ENCODE measurements at regions not wholly inside any gene's neighbourhood (a gene's known extent, or its start where the extent isn't known, plus 50 kb on each side); places are given as distances from the start of the nearest gene placed in this dataset.
"Not testable (repeated sequence)": the region's sequence is repeated elsewhere in the genome, so short reads cannot be mapped to it uniquely, and the experiment has no call there.

DNA sequence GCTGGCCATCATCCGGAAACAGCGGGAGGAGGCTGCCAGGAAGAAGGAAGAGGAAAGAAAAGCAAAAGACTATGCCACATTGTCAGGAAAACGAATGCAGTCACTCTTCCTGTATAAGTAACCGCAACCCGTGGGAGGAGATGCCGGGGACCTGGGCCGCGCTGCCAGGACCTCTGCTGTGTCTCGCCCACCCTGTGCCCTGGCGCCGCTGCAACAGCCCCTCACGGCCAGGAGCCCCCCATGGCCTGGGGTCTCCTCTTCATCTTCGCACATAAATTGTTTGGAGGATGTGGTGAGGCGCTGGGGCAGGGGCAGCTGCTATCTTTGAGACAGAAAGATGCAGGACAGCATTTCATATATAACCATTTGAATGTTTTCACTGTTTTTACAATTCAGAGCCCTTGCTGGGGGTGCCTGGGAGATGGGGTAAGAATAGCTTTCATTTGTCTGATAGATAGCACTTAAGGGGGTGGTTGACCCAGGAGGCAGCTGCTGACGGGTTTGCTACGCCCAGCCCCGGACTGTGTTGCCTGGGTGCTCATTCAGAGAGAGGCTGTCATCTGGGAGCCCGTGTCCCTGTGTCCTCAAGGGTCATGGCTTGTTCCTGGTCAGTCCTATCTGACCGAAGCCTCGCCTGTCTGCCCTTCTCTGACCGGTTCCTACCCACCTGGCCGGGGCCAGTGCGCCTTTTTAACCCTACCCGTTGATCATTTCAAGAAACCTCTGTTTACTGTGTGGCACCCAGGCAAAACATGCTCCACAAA lies 1067.7 kb upstream of the COX7C start:
- no peak for DNase-seq

DNA sequence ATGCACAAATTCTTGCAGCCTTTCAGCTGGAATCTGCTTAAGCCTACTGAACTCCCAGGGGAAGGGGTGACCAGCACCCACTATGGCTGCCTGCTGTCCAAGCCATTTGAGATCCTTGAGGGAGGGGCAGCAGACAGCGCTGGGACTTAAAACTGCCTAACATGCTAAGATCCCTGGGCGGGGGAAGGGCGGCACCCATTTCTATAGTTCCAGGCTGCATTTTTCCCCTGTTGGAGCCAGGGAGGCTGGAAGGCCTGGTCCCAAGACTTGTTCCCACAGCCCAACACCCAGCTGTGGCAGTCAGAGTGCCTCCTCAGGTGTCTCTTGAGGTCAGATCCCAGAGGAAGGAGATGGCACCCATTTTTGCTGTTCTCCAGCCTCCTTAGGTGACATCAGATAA lies 1061.3 kb upstream of the COX7C start:
- DNase-seq = no peak

- DNase-seq = no peak
Measured at GRCh38 chr5:85576666-85577065, 1041.1 kb upstream of the COX7C start.

- not testable (repeated sequence) for DNase-seq
Measured at GRCh38 chr5:85587806-85588205, 1029.9 kb upstream of the COX7C start.

GRCh38 chr5:85588268-85588667 lies 1029.5 kb upstream of the COX7C start:
- not testable (repeated sequence) for DNase-seq

- DNase-seq = no peak
Measured at GRCh38 chr5:85590764-85591163, 1027.0 kb upstream of the COX7C start.

DNA sequence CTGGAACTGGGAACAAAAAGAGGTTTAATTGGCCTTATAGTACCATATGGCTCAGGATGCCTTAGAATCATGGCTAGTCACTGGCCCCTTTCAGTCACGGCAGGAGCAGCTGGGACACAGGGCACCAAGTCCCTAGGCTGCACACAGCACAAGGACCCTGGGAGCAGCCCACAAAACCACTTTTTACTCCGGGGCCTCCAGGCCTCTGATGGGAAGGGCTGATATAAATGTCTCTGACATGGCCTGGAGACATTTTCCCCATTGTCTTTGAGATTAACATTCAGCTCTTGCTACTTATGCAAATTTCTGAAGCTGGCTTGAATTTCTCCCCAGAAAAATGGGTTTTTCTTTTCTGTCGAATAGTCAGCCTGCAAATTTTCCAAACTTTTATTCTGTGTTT lies 1026.4 kb upstream of the COX7C start:
- no peak for DNase-seq

DNA sequence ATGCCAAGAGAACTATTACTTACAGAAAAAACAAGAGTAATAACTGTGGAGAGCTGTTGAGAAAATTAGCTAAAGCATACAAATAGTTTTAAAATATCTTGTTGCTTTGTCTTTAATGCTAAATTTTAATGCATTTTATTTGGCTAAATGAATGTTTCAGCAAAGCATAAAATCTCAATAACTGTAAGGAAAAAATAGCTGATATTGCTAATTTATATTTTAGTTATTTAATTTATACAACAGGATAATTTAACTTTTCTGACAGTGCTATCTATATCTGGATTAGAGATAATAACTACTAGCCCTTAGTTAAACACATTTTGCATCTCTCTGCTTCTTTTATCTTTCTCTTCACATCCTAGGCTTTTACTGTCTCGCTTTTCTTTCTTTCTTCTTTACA lies 1014.9 kb upstream of the COX7C start:
- no peak for DNase-seq

DNA sequence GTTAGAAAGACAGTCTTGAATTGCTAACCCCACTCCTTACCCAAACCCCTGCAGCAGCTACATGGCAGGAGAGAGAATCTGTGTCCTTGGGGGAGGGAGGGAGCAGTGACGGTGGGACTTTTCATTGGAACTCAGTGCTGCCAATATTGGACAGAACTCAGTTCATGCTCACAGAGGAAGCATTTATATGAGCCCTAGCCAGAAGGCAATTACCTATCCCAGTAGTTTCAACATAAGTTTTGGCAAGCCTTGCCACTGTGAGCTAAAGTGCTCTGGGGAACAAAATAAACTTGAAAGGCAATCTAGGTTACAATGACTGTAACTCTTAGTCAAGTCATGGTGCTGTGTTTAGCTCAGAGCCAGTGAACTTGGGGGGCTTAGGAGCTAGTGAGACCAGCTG lies 1013.4 kb upstream of the COX7C start:
- no peak for DNase-seq

- DNase-seq = no peak
Measured at GRCh38 chr5:85604786-85605185, 1013.0 kb upstream of the COX7C start.

DNA sequence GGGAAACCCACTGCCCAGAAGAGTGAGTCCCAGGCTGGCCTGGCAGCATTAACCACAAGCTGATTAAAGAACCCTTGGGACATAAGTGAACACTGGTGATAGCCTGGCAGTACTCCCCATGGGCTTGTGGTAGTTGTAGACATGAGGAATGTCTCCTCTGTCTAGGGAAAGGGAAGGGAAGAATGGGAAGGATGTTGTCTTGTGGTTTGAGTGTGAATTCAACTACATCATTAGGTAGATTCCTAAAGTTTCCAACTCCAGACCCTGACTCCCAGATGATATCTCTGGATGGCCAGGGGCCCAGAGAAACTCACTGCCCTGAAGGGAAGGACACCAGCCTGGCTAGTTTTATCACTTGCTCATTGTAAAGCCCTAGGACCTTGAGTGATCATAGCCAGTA lies 1012.4 kb upstream of the COX7C start:
- DNase-seq = no peak

GRCh38 chr5:85614489-85614888 lies 1003.3 kb upstream of the COX7C start:
- DNase-seq = no peak

DNA sequence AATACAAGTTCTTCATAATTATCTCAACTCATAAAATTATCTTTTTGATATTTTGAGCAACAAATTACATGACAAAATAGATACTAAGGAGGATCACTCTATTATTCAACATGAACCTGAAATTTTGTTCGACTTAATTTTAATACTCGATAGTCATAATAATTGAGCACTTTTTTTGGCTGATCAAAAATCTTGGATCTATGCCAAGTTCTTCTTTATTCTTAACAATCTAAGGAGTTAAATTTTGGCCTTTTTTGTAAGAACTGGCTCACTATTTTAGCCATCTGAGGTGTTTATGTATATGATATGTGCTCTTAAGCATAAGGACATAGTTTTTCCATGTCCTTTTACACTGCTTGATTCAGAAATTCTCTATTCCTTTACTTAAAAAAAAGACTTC lies 996.1 kb upstream of the COX7C start:
- no peak for DNase-seq

- DNase-seq = no peak
Measured at GRCh38 chr5:85628153-85628552, 989.6 kb upstream of the COX7C start.

GRCh38 chr5:85638495-85639125 lies 979.1 kb upstream of the COX7C start:
- DNase-seq = not testable (repeated sequence)

DNA sequence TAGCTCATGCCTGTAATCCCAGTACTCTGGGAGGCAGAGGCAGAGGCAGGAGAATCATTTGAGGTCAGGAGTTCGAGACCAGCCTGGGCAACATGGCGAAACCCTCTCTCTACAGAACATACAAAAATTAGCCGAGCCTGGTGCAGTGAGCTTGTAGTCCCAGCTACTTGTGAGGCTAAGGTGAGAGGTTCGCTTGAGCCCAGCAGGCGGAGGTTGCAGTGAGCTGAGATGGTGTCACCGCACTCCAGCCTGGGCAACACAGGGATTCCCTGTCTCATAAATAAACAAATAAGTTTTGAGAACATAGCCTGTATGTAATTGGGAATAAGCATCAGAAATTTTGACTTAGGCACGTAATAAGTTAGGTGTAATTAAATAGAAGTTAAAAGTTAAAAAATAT lies 971.7 kb upstream of the COX7C start:
- DNase-seq = no peak

DNA sequence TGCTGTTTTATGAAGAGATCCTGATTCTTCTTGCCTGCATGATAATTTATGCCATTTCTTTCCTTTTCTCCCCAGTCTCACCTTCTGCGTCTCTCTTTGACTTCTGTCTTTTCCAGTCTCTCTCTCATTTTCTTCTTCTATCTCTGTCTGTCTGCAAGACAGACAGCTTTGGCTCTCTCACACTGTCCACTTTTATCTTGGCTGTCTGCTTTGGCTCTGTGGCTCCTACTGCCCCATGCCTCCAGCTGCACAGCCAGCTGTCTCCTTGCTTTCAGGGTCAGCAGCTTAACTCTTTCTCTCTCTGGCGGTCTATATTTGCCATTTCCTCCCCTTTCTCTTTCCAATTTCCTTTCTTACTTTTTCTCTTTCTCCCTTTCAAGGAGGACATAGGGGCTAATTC lies 971.1 kb upstream of the COX7C start:
- DNase-seq = no peak

DNA sequence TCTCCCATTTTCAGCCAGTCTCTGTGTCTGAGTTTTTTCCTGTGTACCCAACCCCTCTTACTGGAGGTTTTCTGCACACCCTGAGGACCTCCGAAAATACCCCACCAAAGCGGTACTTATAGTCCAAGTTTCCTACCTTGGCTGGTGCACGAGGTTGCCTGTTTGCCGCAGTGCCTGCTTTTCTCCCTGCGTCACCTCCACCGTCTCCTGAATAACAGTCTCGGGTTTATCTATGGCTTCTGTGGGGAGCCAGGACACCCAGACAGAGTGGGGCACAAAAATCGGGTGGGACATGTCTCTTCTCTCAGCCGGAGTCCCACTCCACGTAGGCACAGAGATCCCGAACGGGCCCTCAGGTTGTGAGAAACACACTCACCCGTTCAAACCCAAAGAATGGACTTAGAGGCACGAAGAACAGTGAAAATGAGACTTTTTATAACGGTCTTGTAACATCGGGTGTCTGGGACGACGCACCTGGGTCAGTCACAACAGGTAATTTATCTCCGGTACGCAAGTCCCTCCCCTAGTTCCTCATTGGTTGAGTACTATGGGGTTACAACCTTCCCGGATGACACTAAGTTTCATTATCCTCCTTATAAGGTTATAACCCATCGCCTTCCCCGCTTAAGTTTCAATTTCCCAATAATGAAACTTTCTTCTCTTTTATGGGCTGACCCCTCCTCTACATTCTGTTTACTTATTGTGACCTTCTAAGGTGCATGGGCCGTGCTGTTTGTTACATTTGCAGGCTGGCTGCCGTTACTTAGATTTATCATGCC lies 970.2 kb upstream of the COX7C start:
- no peak for DNase-seq

- DNase-seq = no peak
Measured at GRCh38 chr5:85648495-85648894, 969.2 kb upstream of the COX7C start.

GRCh38 chr5:85651731-85652130 lies 966.0 kb upstream of the COX7C start:
- no peak for DNase-seq

- DNase-seq = not testable (repeated sequence)
Measured at GRCh38 chr5:85654144-85654543, 963.6 kb upstream of the COX7C start.

- no peak for DNase-seq
Measured at GRCh38 chr5:85656050-85656449, 961.7 kb upstream of the COX7C start.

GRCh38 chr5:85657328-85657727 lies 960.4 kb upstream of the COX7C start:
- not testable (repeated sequence) for DNase-seq
